HEK293T (cell line): ENCODE measurements at regions not wholly inside any gene's neighbourhood (a gene's known extent, or its start where the extent isn't known, plus 50 kb on each side); places are given as distances from the start of the nearest gene placed in this dataset.

Experiments used
- ARNT ChIP-seq: fragments of 450-650 bp; IDR thresholded peaks from 2 replicates; pipeline ENCODE4 v1.6.1; 2017; ENCODE audit warnings: mild to moderate bottlenecking
- BHLHE40 ChIP-seq: fragments of 450-650 bp; IDR thresholded peaks from 2 replicates; pipeline ENCODE4 v1.6.1; 2016; ENCODE audit warnings: mild to moderate bottlenecking, moderate library complexity, borderline replicate concordance
- FOXK2 ChIP-seq: fragments of 450-650 bp; IDR thresholded peaks from 2 replicates; pipeline ENCODE4 v1.6.1; 2016; ENCODE audit warnings: mild to moderate bottlenecking
- FOXM1 ChIP-seq: fragments of 450-650 bp; IDR thresholded peaks from 2 replicates; pipeline ENCODE4 v1.6.1; 2017; ENCODE audit warnings: mild to moderate bottlenecking, borderline replicate concordance
- HDGF ChIP-seq: fragments of 450-650 bp; IDR thresholded peaks from 2 replicates; pipeline ENCODE4 v1.6.1; 2017; ENCODE audit warnings: antibody characterized with exemption, borderline replicate concordance
- NFRKB ChIP-seq: fragments of 450-650 bp; IDR thresholded peaks from 2 replicates; pipeline ENCODE4 v1.6.1; 2016; ENCODE audit warnings: mild to moderate bottlenecking, moderate library complexity
- SP1 ChIP-seq: fragments of 450-650 bp; IDR thresholded peaks from 2 replicates; pipeline ENCODE4 v1.6.1; 2017
- SUZ12 ChIP-seq: fragments of 450-650 bp; IDR thresholded peaks from 2 replicates; pipeline ENCODE4 v1.6.1; 2016; ENCODE audit warnings: mild to moderate bottlenecking
- ZNF384 ChIP-seq: fragments of 450-650 bp; IDR thresholded peaks from 2 replicates; pipeline ENCODE4 v1.6.1; 2016
- TF ChIP-seq, protein P1 (sequence below): fragments of 450-650 bp; IDR thresholded peaks from 2 replicates; pipeline ENCODE4 v1.6.1; 2016

DNA sequence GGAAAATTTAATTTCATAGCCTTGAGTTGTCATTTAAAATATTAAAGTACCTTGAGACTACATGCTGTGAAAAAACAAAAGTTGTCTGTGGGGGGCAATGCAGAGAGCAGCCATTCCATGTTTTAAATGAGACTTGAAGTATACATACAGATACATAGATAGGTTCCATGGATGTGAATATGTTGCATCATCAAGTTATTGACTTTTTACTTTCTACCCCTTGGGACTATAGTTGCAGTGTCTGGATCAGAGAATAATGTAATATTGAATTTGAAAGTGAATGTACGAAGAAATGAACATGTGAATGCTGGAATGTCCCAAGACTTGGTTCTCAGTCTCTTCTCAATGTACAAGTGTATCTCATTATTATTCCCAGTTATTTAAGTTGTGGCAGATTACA is 751.0 kb downstream of the MRPL39 start:
- TF ChIP-seq SUZ12 = no peak
- TF ChIP-seq NFRKB = no peak
- TF ChIP-seq FOXK2 = no peak
- TF ChIP-seq, protein P1, sequence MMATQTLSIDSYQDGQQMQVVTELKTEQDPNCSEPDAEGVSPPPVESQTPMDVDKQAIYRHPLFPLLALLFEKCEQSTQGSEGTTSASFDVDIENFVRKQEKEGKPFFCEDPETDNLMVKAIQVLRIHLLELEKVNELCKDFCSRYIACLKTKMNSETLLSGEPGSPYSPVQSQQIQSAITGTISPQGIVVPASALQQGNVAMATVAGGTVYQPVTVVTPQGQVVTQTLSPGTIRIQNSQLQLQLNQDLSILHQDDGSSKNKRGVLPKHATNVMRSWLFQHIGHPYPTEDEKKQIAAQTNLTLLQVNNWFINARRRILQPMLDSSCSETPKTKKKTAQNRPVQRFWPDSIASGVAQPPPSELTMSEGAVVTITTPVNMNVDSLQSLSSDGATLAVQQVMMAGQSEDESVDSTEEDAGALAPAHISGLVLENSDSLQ = no peak
- TF ChIP-seq FOXM1 = no peak
- no peak for TF ChIP-seq BHLHE40
- no peak for TF ChIP-seq ARNT
- no peak for TF ChIP-seq HDGF
- no peak for TF ChIP-seq ZNF384
- no peak for TF ChIP-seq SP1
